CD1c-positive myeloid dendritic cell (primary cell): ENCODE measurements at regions not wholly inside any gene's neighbourhood (a gene's known extent, or its start where the extent isn't known, plus 50 kb on each side); places are given as distances from the start of the nearest gene placed in this dataset.

ENCODE experiments used
- DNase-seq: peaks from one replicate; pipeline ENCODE4 v3.0.0-alpha.2; 2016; ENCODE audit errors: extremely low spot score

DNA sequence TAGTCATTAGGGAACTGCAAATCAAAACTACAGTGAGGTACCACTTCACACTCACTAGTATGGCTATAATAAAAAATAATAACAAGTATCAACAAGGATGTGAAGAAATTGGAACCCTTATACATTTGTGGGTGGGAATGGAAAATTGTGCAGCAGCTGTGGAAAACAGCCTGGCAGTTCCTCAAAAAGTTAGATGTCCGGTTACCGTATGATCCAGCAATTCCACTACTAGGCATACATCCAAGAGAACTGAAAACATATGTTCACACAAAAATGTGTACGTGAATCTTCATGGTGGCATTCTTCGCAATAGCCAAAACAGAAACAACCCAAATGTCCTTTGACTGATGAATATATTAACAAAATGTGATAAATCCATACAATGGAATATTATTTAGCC, 187.9 kb upstream of the LYSMD4 start:
- no peak for DNase-seq

DNA sequence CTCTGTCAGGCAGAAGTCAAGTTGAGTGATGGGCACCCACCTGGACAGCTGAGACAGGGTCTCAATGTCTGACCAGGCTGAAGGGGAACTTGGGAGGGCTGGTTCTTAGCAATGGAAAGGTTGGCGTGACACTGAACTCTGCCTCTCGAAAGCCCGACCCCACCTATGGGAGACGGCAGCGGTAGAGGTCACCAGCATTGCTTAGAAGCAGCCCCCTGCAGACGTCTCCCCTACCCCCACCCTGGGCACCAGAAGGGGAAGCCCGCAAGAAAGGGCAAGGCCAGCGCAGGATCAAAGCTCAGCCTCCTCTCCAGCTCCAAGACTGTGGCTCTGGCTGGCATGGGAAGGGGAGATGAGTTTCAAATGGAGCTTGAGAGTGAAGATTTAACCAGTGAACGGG, 184.8 kb upstream of the LYSMD4 start:
- no peak for DNase-seq

DNA sequence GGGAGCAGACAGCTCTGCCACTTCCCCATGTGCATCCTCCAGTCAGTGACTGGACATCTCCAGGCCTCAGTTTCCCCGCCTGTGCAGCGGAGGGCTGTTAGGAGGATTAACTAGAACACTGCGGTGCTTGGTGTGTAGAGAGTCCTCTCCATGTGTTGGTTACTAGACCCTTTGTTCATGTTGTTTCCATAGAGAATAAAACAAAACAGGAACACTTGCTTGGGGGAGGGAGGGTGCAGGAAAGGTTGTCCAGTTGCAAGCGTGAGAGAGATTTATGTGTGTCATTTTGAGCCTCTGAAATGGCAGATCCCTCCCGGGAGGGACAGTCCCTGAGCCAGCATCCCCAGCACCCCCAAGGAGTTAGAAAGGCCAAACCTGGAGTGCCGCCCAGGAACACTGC, 184.0 kb upstream of the LYSMD4 start:
- DNase-seq, result peak; percentile 26

DNA sequence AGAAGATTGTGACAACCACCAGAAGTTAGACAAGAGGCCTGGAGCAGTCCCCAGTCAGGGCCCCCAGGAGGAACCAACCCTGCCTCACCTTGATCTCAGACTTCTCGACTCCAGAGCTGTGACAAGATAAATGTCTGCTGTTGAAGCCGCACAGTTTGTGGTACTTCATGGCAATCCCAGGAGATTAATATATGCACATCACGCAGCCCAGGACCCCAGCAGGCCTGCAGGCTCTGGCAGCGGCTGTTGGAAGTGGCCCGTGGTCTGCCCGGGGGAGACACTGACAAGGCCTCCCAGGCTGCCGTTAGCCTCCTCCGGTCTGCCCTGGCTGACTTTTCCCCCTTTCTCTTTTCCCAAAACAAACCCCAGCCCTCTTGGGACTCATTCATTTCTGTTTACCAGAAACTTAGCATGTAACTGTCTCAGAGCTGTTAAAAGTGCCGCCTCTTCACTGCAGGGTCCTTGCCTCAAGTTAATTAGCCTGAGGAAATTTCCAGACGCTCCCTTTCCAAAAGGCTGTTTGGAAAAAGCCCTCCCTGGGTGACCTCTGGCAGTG, 183.5 kb upstream of the LYSMD4 start:
- DNase-seq, result no peak

DNA sequence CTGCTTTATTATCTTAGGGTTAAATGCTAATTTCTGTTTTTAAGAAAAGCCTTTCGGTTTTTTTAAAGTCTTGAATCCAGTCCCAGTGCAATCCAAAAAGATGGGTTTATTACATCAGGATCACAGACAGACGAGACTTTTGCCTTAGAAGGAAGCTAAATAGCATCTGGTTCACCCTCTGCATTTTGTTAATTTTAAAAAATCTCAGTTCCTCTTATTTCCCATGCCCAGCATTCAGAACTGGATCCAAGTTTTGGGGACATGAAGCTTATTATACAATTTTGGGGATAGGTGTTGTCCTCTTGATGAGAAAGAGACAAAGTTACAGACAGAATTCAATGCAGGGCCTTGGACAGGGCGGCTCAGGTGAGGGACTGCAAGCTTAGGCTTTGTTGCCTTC, 181.5 kb upstream of the LYSMD4 start:
- DNase-seq, result peak; percentile 46

- peak; percentile 42 for DNase-seq
Measured at GRCh38 chr15:99911816-99912215, 178.6 kb upstream of the LYSMD4 start.

GRCh38 chr15:99909592-99910295, 176.5 kb upstream of the LYSMD4 start:
- DNase-seq, result no peak

DNA sequence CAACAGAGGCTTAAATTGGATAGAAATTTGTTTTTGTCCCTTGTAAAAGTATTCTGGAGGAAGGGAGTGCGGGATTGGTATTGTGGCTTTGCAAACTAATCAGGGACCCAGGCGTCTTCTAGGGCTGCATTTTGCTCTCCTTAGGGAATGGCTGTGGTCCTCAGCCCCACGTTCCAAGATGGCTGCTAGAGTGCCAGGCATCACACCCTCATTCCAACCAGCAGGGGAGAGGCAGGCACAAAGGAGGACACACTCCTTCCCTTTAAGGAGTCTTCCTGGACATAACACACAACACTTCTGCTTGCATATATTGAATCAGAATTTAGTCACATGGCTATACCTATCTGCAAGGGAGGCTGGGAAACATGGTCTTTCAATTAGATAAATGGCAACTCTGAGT, 174.5 kb upstream of the LYSMD4 start:
- no peak for DNase-seq

- no peak for DNase-seq
Measured at GRCh38 chr15:99906793-99907192, 173.6 kb upstream of the LYSMD4 start.

DNA sequence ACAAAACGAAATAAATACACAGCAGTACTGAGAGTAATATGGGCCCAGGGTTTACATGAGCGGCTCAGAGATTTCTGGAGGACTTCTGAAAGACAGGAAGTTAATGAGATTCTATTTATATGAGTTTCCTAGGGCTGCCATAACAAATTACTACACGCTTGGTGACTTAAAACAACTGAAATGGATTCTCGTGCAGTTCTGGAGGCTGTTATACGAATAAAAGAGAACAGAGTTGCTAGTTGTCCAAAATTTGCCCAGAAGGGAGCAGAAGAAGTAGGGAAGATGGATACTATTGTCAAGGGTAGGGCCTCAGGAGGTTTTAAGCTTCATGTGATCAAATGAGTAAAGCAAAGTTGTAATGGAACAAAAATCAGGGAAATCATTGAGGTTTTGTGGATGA, 173.1 kb upstream of the LYSMD4 start:
- no peak for DNase-seq

GRCh38 chr15:99902248-99902928, 169.2 kb upstream of the LYSMD4 start:
- no peak for DNase-seq

DNA sequence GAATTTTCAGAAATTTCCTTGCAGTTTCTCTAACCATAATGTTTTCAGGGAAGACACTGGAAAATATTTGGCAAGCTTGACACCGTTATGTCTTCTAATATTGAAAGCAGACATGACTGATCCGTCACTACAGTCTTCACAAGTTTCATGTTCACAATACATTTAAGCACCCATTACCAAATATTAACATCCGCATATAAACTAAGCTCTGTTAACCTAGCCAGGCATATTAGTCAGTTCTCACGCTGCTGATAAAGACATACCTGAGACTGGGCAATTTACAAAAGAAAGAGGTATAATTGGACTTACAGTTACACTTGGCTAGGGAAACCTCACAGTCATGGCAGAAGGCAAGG, 162.7 kb upstream of the LYSMD4 start:
- no peak for DNase-seq

GRCh38 chr15:99895189-99895955, 162.1 kb upstream of the LYSMD4 start:
- DNase-seq, result no peak

GRCh38 chr15:99878835-99879234, 145.6 kb upstream of the LYSMD4 start:
- DNase-seq, result no peak

DNA sequence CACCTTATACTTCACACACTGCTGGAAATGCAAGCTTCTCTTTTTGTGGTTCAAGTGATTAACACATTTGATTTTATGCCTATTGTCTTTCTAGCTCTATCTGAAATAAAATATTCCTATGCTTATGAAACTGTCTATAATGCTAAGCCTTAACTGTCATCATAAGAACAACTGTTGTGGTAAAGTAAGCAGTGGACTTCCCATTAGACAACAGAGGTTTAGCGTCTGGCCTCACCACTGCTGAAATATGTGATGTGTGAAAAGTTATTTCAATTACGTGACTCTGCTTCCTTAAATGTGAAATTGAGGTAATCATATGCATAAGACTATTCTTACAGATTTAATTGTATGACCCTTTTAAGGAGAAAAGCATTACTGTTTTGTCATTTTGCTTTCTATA, 140.2 kb upstream of the LYSMD4 start:
- DNase-seq, result no peak

DNA sequence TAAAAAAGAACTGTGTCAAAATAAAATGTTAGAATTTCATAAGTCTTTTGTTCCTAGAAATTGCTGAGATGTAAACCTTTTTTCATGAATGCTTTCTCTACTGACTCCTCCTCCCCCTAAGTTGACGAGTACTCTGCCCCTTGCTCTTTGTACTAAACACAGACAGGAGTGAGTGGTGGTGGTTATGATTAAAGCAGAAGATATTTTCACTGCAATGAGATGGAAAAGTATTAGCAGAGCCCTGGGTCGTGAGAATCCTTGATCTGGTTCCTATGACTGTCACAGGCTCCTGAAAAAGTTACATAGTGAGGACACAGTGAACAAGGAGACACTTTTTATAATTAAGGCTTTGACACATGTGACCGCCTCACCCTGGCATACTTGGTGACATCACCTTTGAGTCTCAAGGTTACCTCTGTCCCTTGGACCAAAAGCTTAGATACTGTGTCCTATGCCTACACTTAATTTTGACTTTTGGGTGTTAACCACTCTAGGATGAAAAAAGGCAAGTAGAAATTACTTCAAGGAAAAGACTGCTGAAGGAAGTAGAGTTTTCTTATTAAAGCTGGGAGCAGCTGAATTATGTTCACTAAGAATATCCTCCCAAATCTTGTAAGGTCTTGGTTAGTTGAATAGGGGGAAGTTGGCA, 130.4 kb upstream of the LYSMD4 start:
- DNase-seq, result no peak

DNA sequence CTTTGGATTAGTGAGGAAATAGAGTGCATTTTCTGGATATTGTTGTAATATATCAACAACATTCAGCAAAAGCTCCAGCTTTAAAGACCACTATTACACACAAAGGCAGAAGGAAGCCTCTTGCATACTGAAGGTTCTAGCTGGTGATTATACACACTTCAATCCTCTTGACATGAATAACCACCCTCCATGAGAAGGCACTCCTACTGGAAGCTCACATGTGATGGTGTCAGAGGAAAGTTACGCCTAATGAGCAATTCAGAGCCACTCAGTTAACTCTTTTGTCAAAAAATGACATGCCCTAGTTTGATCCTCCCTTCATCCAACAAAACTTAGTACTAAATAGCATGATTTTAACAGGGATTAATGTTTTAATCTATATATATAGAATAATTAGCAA, 124.6 kb upstream of the LYSMD4 start:
- DNase-seq, result no peak

DNA sequence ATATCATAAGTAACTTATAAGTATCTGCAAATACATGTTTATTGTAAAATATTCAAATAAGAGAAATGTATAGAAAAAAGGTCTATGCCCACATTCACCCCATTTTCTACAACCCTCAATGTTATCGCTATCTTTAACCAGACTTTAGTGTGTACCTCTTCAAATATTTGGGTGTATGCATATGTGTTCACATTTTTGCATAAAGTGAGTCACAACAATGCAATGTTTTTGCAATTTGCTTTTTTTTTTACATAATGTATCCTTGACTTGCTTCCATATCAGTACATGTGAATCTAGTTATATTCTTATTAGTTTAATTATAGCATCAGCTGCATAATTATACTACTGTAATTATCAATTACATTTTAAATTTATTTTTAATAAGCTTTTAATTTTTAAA, 117.3 kb upstream of the LYSMD4 start:
- no peak for DNase-seq

DNA sequence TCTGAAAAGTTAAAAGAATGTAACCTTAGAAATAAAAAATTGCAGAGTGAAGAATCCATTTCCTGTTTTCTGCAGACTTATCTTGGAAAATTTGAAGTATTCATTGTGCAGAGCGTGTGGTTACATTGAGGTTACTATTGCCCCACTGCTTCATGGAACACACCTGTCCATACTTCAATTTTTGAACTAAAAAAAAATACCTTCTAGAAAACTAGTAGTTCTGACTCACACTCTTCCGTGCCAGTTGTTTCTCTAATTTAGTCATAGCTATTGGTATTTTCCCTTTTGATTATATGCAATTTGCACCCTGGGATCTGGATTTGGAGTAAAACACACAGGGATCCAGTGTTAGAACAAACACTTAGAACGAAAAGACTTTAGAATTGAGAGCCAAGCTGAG, 111.8 kb upstream of the LYSMD4 start:
- no peak for DNase-seq

DNA sequence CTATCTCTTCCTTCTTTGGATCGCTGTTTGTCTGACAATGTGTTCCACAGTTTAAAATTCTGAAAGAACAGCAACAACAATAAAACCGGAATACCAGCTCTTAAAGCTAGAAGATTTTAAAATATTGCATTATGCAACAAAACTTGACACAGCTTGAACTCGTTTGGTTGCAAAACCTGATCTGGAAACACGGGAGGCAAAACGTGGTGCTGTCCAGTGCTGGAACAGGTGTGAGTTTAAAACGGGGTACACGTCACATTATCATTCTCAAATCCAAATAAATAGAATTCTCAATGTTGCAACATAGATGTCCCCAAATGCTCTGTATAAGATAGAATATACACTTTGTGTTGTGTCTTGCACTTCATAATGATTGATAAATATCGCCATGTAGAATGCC, 110.9 kb upstream of the LYSMD4 start:
- DNase-seq, result no peak

DNA sequence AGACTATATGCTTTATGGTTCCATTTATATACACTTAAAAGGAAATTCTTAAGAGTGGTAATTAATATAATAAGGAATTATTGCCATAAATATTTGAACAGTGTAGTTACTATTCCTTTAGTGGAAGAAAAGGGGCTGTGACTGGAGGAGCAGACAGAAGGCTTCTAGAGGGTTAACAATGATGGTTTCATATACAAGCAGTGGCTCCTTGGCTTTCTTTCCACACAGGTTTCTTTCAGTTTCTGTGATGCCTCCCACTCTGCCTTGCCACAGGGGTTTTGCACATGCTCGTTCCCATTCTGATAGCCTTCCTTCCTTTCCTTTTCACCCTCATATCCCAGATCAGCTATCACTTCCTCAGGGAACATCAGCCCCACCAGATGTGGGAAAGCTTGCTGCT, 108.8 kb upstream of the LYSMD4 start:
- DNase-seq, result no peak

DNA sequence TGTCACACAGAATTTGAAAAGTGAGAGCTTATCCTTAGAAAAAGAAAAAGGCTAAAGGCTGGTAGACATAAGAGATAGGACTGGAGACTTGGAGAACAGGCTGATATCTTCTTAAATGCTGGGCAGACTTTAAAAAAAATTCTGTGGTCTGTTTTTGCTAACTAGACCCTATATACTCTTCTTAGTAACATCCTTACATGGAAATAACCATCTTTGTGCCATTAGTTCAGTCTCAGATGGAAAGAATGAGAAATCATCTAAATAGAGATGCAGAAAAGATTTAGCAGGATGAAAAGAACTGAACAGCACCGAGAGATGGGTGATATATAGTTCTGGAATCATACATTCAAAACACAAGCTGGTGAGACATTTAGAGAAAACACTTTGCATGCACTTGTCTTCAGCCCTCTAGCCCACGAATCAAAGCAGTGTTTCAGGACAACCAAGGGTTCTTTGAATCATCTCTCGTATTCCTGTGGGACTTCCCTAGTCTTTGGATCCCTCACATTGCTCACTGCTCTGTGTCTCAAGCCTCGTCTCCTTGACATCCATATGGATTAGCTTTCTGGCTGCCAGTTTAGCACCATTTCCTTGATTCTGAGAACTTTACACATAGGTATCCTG, 93.0 kb upstream of the LYSMD4 start:
- DNase-seq, result no peak
